Stimulated activated naive CD4-positive, alpha-beta T cell treated with Interleukin-2 at 50 U/mL for 16 hours (primary cell): ENCODE measurements at regions not wholly inside any gene's neighbourhood (a gene's known extent, or its start where the extent isn't known, plus 50 kb on each side); places are given as distances from the start of the nearest gene placed in this dataset.
"Not testable (repeated sequence)": the region's sequence is repeated elsewhere in the genome, so short reads cannot be mapped to it uniquely, and the experiment has no call there.

Source experiments
- DNase-seq: peaks from one replicate; lab custom pipeline; 2025; lab: John Stamatoyannopoulos, UW

DNA sequence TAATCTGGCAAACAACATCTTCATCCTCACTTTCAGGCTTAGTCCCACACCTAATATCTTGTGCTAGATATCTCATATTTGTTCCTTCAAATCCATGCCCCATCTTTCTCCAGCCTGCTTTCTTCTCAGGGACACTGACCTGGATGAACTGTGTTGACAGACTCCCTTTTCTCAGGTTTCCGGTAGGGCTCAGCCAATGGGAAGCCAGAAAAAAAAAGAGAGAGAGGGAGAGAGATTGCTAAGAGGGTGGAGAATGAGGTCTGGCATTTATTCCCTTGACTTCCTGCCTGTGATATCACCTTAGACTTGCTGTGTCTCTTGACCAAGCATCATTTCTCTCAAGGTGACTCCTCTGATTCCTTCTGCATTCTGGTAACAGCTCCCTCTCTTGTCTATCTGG is 145.6 kb upstream of the ABI3BP start:
- DNase-seq, result no peak

DNA sequence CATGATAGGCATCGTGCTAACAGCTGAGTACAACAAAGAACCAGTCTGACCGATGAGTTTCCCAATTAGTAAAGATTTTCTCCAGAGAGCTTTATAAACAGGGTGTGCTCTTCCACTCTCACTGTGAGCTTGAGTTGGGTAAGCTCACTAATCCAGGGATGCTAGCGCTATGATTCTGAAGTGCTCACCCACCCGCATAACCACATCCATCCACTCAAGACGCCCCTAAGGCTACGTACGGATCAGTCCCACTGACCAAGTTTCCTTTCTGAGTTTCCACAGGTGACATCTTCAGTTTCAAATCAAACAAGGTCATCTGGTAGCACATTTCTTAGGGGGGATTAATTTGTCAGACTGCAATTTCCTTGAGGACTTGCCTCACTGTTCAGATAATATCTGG is 141.1 kb upstream of the ABI3BP start:
- no peak for DNase-seq

DNA sequence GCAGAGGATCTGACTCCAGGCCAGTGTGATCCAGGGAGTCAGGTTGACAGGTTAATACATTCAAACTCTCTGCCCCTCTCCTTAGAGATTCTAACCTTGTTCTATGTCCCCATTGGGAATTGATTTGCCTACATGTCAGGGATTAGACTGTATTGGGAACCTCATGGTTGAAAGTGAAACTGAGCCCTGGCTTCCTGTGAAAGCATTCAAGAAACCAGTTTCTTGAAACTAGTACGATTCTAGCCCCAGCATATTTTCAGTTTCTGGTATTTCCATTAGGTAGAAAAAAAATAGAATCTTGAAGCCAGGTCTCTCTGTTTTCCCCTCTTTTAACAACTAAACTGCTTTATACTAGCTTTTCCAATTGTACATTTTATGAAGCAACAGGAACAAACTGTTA is 140.4 kb upstream of the ABI3BP start:
- DNase-seq, result no peak

DNA sequence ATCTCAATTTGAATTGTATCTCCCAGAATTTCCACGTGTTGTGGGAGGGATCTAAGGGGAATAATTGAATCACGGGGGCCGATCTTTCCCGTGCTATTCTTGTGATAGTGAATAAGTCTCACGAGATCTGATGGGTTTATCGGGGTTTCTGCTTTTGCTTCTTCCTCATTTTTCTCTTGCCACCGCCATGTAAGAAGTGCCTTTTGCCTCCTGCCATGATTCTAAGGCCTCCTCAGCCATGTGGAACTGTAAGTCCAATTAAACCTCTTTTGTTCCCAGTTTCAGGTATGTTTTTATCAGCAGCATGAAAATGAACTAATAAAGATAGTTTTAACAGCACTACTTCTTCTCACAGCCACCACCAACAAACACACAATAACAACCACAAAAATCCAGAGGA is 140.0 kb upstream of the ABI3BP start:
- DNase-seq, result not testable (repeated sequence)

DNA sequence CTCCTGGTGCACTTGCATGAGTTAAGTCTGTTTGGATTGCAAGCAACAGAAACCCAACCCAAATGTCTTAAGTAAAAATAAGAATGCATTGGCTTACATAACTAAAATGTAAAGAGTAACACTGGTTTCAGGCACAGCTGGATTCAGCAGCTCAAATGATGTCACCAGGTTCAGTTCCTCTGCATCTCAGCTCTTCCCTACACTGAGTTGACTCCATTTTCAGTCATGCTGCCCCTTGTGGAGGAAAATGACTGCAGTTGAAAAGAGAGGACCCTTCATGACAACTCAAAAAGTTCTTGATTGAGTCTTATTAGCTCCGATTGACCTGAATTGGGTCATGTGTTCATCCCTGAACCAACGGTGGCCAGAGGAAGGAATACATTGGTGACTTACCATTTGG is 138.5 kb upstream of the ABI3BP start:
- no peak for DNase-seq

DNA sequence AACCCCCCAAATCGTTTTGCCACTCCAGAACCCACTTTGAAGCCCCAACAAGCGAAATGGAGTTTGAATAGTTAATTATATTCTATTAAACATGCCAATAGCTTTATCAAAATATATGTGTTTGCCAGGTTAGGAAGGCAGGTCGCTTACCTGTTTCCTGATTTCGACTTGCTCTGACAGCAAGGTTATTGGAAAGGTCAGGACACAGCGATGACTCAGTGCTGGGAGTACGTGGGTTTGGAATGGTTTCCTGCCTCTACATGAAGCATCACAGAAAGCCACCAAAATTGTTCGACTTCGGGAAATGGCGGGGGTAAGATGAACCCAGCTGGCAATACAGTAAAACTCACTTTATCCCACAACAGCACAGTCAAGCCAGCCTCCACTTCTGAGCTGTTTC is 135.6 kb upstream of the ABI3BP start:
- DNase-seq, result no peak

DNA sequence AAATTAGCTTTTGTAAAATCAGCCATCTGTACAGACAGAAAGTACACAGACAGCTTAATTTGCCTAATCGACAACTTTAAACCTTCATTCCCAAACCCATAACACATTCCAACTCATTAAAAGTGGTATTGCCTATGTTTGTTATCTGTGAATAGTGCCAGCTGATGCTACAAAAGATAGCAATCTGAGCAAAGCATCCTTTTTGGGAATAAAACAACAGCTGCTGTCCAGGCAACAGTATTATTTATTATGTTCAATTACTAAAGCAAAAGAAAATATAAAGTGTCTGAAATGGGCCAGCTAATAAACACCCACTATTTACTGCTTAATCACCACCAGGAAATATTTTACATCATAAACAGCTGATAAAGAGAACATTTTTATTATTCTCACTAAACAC is 134.8 kb upstream of the ABI3BP start:
- no peak for DNase-seq

DNA sequence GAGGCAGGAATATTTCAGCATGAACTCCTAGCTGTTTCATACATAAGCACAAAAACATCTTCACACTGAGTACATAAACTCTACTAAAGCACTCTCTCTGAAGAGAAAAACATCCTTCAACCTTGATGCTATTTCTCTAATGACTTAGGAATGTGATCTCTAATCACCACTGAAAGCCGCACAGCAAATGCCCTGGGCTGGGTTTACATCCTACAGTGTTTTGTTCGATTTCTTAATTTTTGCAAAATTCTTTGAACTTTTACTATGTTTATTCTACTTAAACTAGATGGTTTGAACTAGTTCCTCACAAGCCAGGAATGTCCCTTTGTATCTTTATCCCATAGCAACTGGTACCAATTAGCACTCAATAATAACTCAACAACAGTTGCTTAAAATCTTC is 130.9 kb upstream of the ABI3BP start:
- DNase-seq, result no peak

DNA sequence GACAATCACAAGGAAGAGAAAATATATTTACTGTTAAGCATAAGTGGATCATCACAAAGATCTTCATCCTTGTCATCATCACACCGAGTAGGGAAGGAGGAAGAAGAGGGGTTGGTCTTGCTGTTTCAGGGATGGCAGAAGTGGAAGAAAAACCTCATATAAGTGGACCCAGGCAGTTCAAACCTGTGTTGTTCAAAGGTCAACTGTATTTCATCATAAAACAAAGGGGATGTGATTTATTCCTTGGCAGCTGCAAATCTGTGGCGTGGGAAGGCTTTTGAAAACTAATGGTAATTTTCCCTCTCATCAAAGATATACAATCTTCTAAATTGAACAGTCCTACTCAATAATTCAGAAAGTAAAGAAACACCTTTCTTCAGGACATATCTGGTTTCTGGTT is 129.9 kb upstream of the ABI3BP start:
- DNase-seq, result no peak

DNA sequence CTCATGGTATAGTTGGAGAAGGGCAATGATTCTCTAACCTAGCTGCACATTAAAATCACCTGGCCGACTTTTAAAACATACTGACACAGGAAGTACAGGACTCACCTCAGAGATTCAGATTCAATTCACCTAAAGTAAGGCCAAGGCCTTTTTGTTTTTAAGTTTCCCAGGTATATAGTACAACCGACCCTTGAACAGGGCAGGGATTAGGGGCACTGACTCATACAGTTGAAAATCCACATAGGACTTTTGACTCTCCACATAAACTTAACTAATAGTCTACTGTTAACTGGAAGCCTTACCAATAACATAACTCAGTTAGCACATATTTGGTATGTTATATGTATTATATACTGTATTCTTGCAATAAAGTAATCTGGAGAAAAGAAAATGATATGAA is 129.5 kb upstream of the ABI3BP start:
- DNase-seq, result no peak

DNA sequence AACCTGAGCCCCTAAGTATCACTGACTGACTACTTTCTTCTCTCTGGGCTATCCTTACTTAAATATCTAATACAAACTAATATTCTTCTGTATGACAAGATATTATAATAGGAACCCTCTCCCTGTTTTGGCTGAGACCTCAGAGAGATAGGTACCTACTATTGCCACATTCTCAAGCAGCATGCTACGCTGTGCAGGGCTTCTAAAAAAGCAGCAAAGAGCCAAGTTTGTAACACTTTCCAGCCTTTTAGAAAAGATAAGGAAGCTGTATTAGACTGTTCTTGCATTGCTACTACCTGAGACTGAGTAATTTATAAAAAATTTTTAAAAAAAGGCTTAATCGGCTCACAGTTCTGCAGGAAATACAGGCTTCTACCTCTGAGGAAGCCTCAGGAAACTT is 126.8 kb upstream of the ABI3BP start:
- DNase-seq, result no peak

DNA sequence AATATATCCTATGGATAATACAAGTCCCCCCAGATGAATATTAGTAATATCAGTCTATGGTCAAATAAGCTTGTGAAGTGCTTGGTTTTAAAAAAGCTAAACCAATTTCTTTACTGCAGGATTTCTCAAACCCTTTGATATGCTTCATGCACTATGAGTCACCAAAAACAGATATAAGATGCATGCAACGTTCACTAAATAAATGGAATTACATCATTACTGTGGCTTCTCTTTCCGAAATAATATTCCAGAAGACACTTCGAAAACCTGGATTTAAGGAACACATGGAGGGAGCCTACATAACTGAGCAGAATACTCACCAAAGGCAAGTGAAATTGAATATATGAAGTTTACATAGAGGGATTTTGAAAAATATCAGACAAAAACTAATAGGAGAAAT is 126.3 kb upstream of the ABI3BP start:
- DNase-seq, result no peak

DNA sequence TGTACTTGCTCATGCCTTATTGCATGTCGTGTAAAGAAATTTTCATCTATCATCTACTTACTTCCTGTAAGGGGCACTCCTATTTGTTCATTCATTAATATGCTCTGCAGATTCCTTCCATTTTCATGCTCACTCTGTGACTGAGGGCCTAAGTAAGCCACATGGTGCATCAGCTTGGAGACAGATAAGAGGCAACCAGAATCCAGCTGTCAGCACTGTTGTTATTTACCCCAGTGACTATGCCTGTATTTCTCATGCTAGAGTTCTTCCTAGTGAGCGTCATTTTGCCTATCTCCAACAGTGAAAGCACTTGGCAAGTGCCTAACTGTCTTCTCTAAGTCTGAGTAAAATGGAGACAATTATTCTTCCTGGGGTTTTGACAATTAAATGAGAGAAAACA is 124.8 kb upstream of the ABI3BP start:
- DNase-seq, result no peak

DNA sequence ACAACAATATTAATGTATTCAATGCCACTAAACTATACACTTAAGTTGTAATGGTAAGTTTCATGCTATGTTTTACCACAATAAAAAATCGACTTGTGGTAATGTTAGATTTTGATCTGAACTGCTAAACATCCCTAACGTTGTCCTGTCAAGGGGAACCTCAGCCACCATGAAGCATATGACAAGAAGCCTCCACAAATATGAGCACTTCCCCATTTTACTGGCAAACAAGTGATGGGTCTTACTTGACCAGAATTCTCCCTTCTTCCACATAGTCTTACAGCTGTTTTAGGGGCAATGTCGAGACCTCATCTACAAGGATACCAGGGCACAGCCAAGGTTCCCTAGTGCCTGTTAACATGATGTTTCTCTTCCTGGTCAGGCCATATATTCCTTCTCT is 124.2 kb upstream of the ABI3BP start:
- DNase-seq, result no peak

DNA sequence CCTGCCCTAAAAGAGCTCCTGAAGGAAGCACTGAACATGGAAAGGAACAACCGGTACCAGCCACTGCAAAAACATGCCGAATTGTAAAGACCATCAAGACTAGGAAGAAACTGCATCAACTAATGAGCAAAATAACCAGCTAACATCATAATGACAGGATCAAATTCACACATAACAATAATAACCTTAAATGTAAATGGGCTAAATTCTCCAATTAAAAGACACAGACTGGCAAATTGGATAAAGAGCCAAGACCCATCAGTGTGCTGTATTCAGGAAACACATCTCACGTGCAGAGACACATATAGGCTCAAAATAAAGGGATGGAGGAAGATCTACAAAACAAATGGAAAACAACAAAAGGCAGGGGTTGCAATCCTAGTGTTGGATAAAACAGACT is 117.1 kb upstream of the ABI3BP start:
- not testable (repeated sequence) for DNase-seq

DNA sequence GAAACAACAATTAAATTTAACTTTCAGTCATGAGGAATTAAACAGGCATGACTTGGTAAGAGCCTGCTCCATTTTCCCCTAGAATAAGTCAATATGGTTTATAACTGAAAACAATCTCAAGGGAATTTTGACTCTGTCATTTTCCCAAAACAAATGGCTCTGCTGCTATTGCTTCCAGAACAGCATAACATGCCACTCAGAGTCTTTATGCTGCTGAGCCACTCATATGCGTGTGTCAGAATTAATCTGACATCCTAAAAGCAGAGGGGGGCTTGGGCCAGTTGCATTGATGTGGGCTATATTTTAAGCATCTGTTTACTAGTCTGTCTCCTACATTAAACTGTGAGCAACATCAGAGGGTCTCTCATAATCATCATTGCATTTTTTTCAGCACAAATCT is 111.1 kb upstream of the ABI3BP start:
- DNase-seq, result no peak

DNA sequence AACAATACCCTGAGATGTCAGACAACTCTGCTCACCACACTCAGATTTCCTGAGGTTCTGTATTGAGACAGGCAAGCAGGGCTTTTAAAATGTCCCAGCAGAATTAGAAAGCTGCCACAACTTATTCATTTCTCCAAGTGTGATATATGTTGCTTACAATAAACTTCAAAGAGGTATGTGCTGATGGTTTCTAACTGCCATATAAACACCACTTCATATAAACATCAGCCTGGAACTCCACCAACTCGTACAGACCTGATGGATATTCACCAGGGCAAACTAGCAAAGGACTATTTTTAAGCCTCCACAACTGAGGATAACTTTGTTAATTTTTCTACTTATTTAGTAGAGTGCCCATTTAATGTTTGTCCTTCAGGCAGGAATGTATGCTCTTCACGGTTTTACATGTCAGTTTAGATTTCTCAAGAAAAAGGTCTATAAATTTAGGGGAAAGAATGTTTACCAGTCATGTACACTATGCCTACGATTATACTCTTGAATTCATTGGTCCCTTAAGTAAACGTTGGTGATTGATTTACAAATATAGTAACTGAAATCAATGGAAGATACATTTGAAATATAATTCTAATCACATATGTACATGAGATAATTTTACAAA is 109.6 kb upstream of the ABI3BP start:
- DNase-seq, result no peak

DNA sequence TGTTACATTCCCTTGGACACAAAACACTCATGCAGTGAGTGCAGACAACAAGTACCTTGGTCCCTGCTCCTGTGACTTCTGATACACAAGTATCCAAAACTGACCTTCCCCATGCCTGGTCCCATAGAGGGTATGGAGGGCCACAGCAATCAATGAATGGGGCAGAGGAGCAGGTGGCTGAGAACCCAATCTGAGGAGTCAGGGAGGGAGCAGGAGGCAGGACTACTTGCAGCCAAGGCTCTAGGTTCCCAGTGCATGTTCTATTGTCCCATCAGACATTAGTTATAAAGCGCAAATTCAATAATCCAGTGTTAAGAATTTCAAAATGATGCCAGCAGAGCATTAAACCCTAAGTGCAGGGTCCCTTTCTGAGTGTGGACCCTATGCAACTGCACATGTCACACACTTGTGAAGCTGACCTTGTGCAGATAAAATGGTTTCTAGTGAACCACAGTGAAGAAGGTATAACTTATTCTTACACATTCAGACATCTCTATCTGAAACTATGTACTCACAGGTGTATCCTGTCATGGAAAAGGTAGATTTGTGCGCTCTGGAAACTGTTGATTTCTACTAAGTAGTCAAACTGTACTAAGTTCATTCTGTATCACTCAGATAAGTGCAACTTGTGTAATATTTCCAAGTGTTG is 107.3 kb upstream of the ABI3BP start:
- DNase-seq, result no peak

DNA sequence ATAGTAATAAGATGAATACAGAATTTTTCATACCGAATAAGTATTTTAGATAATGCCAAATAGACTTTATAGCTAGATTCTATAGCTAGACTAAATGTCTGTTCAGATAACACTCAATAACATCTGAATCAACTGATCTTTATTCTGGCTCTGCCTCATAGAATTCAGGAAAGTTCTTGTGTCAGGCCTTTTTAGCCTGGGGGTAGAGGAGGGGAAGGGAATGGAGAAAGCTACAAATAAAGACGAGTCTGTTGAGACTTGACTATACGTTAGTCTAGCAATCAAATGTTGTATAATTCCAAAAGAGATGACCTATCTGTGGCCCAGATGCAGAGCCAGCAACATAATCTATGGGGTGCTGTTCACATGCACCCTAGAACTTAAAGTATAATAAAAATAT is 106.6 kb upstream of the ABI3BP start:
- DNase-seq, result no peak

DNA sequence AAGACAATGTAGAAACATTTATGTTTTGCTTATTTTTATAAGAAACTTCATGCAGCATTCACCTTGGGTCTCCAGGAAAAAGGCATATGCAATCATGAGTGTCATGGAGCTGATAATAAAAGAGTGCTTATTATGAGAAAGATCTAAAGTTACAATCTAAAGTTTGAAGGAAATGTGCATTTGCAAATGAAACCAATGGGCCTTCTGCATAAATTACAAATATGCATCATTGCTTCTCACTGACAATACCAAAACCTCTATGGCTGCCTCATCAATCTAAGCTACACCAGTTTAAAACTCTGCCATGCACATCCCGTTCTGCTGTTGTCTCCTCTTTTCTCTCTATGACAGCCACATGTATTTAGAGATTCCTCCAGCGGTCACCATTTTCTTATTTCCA is 103.2 kb upstream of the ABI3BP start:
- DNase-seq, result no peak

DNA sequence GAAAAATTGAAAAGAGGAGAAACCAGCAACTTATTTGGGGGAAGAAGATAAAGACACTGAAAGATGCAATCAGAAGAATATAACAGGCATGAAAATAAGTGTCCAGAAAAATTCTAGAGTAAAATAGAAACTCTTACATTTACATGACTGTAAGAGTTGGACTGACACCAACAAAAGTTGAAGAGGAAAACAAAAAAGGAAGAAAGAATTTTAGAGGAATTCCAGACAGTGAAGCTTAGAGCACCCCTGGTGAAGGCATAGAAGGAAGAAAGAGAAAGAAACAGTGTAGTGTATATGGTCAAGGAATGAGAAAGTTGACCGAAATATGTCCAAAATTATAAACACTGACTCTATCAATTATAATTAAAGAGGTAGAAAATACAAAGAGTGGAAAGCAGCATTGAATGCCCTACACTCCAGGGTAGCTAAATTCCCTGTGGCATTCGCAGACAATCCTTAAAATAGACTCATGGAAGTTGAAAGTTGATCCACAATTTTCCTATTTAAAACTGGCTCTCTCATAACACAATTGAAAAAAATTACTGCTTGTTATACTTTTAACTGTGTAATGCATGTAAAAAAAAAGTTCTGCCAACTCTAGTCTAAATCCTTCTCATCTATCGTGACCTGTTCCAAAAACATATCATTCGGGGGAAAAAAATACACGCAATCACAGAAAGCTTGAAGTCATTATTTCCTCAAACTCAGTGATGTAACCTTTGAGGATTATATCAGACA is 102.6 kb upstream of the ABI3BP start:
- DNase-seq, result no peak

DNA sequence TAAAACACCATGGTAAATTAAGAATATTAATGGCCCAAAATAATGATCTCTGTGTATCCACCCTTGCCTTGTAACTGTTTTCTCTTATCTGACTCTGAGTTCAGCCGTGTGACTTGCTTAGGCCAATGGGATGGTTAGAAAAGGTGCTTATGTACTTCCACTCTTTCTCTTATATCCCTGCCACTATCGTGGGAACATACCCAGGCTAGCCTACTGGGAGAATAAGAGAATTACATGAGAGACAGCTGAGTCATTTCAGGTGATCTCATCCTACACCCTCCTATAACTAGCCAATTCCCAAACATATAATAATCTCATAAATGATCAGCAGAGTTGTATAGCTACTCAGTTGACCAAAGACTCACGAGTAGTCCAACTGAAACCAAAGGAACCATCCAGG is 98.3 kb upstream of the ABI3BP start:
- no peak for DNase-seq

DNA sequence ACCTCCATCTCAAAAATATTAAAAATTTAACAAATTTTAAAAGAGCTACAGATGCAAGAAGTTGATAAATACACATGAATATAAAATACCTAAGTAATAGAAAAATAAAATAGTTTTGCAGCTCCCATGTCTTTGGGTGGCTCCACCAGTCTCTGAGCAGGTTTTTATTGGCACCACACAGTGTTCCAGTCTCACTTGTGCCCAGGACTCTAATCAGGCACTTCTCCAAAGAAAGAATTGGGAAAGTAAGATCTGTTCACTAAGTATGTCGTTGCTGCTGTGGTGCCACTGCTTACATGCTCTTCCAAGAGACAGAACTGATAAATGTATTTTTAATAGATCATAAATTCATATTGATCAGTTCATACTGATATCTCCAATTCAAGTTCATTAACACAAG is 92.5 kb upstream of the ABI3BP start:
- DNase-seq, result no peak

DNA sequence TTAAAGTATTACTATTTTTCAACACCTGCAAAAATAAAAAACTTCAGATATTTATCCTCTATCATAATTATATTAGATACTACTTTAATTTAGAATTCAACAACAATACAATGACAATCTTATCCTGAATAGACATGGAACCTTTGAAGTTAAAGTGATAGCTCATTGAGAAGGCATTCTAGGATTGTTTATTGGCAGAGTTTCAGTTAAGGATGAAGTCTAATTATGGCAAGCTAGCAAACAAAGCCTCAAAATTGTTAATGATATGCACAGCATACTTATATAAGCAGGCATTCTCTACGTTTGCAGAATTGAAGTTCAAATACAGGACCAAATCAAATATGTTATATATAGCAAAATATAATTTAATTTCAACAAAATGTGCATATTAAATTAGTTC is 91.2 kb upstream of the ABI3BP start:
- DNase-seq, result no peak
